ENCODE measurements at regions not wholly inside any gene's neighbourhood (a gene's known extent, or its start where the extent isn't known, plus 50 kb on each side); places are given as distances from the start of the nearest gene placed in this dataset.
"Not testable (repeated sequence)": the region's sequence is repeated elsewhere in the genome, so short reads cannot be mapped to it uniquely, and the experiment has no call there.

DNA sequence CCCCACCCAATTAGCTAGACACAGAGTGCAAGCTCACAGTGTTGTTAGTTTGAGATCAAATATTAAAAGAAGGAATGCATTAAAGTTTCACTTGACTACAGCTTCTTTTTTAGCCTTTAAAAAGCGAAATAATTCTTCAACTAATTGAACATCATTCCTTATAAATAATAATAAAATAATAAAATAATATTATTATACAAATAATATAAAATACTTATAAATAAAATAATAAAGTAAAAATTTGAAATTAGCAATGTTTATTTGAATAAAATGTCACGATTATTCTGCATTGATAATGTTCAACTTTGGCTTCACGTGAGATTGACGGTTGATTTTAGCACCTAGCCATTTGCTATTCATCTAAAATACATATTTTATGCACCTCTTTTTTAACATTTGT lies 819.3 kb downstream of the FRK start:
- DNase-seq (ENCODE audit: low spot score): no peak

DNA sequence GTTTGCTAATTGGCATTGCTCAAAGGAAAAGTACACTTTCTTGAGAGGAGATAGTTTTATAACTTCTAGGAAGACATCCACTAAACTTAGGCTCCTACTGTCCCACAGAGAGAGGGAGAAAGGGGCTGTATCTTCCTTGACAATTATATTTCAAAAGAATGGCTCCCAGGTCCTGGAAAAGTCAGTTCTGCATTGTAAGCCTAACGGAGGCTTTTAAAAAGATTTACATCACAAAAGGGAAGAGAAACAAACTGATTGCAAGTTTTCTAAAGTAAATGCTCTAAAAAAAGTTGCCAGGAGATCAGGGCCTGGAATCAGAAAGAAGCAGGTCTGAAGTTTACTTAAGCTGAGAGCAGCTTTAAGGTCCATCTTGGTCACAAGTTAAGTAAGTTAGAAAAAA lies 839.5 kb downstream of the FRK start:
- no peak for DNase-seq (ENCODE audit: low spot score)

DNA sequence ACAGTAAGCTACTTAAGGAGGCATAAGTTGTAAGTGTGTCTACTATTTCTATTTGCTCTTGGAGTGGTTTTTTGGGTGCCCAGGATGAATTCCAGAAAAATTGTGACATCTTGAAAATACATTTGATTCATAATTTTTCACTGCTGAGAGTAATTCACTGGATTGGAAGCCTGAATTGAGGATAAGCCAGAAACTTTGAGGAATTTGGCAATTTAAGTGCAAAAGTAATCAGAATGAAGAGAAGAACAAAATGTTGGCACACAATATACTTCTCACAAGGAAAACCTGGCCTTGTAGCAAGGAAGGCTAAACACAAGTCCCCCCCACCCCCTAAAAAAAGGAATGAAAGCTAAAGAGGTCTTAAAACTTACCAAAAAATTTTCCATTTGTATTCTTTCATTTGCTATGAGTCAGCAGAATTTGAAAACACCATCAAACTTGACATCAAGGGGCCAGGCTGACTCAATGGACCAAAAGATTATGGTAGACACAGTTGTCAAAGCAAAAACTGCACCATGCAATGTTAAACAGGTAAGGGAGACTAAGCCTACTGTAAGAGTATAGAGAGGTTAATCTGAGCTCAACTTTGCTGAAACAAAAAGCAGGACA lies 840.0 kb downstream of the FRK start:
- DNase-seq (ENCODE audit: low spot score): no peak

DNA sequence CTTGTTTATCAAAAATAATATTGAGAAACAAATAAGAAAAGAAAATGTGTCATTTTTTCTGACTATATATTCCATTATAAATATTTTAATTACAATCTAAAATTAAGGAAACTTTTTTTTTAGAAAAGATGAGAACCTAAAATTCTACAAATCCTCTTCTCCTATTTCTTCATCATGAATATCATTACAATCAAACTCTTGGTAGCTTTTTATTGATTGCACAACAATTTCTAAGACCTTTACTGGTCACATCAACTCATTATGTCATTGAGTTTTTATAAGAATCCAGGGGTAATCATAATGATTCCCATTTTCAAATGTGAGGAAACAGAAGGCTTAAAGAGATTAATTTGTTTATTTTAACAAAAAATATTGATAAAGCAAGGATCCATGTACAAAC lies 841.0 kb downstream of the FRK start:
- DNase-seq (ENCODE audit: low spot score): no peak

DNA sequence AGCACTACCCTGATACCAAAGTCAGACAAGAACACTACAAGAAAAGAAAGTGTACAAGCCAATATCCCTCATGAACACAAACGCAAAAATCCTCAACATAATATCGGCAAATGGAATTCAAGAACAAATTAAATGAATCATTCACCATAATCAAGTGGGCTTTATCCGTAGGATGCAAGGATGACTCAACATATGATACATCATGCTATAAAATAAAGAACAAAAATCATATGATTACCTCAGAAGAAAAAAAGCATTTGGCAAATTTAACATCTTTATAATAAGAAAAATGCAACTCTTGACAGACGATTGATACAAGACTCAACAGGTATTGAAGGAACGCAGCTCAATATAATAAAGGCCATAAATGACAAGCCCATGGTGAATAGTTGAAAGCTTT lies 843.9 kb downstream of the FRK start:
- no peak for DNase-seq (ENCODE audit: low spot score)

DNA sequence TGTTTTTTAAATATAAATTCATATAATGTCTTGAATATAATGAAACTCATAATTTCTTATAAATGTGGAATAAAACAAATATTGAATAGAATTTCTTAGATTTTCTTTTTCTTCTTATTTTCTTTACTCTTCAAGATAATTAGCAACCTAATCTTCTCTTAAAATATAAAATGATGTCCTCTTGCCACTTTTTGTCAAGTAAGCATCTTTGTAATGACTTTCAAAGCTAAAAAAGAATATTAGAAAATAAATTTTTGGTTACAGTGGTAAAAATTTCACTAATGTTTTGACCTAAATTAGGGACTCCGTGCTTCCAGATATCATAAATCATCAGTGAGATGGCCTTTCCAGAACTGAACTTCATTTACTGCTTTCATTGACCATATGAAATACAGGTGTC lies 846.4 kb downstream of the FRK start:
- no peak for DNase-seq (ENCODE audit: low spot score)

DNA sequence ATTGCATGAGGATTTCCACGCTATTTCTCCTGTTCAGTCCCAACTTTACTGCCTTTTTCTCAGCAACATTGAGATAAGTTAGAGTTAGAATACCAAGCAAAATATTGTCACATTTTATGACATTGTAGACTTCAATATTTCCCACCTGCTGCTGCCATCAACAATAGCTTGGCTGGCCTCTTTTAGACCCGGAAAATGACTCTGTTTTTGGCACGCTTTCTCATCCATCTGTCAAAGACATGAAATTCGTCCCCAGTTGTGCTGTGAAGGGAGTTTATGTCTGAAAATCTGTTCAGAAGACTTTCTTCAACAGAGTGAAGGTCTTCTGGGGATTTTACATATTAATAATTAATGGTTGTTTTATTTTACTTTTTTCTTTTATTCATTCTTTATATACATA lies 857.3 kb downstream of the FRK start:
- DNase-seq (ENCODE audit: low spot score): no peak

DNA sequence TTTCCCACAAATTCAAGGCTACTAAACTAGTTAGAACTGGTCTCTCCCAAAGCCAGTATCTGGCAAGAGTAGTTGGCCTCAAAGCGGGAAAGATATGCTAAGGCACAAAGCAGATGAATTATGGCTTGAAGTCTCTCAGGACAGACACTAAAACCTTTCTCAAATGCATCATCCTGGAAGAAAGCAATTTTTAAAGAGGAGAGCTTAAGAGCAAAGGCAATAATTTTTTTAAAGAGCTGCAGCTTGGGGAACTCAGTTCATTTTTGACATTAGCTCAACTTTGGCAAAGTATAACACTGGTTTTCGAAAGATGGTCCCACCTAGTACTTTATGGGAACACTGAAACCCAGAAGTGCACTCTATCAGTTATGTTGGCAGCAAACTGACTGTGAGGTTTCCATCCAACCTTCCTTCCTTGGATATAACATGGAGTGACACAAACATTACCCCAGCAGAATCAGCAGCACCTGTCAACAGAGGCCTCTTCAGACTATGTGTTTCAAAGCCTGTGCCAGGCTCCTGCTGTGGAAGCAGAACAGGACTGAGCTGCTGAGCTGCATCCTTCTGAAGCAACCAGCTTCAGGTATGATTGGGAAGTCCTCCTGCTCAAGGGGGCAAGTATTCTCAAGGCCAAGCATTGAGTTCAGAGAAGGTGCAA lies 852.3 kb upstream of the HS3ST5 start:
- DNase-seq (ENCODE audit: low spot score): no peak

DNA sequence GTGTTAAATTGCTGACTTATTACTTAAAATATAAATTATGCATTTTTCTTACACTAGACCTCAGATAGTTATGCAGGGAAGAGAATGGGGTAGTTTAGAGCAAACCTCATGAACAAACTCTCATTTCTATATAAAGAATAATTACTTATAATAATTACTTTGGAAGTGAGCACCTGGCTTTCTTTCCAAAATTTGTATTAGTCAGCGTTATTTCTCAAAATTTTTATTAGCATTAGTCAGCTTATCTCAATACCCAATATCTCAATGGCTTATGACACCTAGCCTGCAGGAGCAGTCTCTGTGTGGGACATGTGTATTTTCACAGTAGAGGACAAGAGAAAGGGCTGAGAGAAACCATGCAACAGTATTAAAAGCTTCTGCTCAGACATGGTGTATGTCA lies 849.2 kb upstream of the HS3ST5 start:
- DNase-seq (ENCODE audit: low spot score): no peak

DNA sequence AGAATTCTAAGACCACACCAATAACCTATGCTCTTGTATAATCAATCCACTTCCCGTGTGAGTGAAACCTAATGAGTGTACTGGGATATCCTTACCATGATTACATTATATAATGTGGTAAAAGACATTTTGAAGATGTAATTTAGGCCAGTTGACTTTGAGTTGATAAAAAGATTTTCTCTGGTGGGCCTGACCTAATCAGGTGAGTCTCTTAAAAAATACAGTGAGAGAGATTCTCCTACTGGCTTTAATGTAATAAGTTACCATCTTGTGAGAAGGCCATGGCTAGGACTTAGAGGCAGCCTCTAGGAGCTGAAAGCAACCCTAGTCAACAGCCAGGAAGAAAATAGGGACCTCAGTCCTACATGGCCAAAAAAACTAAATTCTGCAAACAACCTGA lies 847.7 kb upstream of the HS3ST5 start:
- DNase-seq (ENCODE audit: low spot score): no peak

DNA sequence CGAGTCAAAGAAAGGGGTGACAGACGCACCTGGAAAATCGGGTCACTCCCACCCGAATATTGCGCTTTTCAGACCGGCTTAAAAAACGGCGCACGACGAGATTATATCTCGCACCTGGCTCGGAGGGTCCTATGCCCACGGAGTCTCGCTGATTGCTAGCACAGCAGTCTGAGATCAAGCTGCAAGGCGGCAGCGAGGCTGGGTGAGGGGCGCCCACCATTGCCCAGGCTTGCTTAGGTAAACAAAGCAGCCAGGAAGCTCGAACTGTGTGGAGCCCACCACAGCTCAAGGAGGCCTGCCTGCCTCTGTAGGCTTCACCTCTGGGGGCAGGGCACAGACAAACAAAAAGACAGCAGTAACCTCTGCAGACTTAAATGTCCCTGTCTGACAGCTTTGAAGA lies 832.6 kb upstream of the HS3ST5 start:
- not testable (repeated sequence) for DNase-seq (ENCODE audit: low spot score)

DNA sequence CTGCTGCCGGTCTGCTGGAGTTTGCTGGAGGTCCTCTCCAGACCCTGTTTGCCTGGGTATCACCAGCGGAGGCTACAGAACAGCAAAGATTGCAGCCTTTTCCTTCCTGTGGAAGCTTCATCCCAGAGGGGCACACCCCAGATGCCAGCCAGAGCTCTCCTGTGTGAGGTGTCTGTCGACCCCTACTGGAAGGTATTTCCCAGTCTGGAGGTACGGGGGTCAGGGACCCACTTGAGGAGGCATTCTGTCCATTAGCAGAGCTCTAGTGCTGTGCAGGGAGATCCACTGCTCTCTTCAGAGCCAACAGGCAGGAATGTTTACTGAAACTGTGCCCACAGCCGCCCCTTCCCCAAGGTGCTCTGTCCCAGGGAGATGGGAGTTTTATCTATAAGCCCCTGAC lies 823.1 kb upstream of the HS3ST5 start:
- not testable (repeated sequence) for DNase-seq (ENCODE audit: low spot score)

DNA sequence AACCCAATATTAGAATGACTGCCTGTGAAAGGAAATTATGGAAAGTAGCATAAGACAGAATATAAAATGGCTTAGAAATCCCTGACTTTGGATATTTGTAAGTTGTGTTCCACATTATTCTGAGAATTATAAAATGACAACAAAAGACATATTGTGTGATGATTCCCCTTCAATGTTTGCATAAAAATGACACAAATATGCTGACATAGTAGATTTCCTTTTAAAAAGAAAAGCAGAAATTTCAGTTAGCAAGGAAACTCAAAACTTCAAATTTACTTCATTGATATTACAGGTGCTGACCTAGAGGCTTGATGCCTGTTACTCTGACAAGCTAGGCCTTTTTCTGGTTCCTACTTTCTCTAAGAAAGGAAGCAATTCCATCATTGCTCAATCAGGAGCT lies 816.9 kb upstream of the HS3ST5 start:
- no peak for DNase-seq (ENCODE audit: low spot score)

DNA sequence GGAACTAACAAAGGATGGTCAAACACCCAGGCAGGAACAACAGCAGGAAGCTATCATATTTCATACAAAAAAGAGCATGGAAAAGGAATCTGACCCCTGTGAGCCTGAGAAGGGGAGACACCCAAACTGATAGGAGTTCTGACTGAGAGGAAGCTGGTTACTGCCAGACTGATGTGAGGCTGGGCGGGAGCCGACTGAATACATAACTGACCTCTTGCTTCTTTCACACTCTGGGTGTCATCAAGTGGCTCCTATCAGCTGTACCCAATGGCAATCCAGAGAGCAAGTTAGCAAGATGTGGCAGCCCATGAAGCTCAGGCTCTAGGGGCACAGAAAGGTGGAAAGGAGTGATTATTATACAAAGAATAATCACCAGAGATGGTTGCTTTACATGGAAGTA lies 795.1 kb upstream of the HS3ST5 start:
- no peak for DNase-seq (ENCODE audit: low spot score)

DNA sequence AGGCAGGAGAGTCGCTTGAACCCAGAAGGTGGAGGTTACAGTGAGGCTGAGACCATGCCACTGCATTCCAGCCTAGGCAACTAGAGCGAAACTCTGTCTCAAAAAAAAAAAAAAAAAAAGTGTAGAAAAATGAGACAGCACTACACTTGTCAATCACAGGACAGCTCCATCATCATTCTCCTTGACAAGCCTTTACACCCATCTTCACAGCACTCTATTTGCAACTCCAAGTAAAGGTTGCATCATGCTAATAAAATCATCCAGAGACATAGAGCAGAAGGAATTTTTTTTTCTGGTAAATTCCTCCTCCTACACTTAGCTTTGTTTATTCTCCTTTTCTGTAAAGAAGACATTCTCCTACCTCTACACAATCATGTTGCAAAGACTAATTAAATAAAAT lies 791.0 kb upstream of the HS3ST5 start:
- no peak for DNase-seq (ENCODE audit: low spot score)

DNA sequence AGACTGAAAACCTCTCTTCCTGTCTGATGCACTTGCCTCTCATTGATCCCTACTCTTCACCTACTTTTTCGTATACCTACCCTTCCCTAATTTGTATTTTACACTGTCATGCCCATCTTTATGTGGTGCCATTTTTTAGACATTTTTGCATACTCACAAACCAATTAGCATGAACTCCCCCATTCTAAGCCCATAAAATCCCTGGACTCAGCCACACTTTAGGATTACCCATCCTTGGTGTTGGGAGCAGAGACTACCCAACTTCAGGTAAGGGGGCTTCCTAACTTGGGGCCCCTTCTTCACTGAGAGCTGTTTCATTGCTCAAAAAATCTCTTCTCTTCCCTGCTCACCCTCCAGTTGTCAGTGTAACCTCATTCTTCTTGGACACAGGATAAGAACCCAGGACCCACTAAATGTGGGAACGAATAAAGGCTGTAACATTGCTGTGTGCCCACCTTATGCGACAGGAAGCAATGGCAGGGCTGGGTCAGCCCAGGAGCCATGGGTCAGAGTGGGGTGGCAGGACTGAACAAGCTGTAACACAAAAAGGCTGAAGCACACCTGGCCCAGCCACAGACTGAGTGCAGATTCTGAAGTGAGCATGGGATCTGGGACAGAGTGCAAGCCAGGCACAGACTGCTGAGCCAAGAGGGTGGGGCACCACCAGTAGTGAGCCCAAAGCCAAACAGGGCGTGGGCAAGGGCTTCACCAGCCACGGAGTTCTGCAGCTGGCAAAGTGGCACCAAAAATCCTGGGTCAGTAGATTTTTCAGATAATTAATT lies 789.1 kb upstream of the HS3ST5 start:
- no peak for DNase-seq (ENCODE audit: low spot score)

DNA sequence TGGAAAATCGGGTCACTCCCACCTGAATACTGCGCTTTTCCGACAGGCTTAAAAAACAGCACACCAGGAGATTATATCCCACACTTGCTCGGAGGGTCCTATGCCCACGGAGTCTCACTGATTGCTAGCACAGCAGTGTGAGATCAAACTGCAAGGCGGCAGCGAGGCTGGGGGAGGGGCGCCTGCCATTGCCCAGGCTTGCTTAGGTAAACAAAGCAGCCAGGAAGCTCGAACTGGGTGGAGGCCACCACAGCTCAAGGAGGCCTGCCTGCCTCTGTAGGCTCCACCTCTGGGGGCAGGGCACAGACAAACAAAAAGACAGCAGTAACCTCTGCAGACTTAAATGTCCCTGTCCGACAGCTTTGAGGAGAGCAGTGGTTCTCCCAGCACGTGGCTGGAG lies 778.7 kb upstream of the HS3ST5 start:
- DNase-seq (ENCODE audit: low spot score): not testable (repeated sequence)

DNA sequence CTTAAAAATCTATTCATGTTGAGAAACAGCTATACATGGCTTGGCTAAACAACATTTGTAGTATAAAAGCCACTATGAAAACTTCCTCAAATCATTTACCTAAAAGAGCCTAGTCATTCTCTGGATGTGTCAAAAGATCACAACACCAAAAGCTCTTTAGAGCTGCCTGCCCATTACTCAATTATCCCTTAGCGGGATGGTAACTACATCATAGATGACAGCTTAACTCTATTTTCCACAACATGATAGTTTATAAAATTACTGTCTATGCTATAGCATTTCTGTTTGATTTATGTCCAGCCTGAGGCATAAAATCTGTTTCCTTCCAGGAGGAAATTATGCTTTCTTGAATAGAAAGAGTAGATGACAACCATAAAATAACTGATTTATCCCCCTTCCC lies 777.6 kb upstream of the HS3ST5 start:
- DNase-seq (ENCODE audit: low spot score): no peak

DNA sequence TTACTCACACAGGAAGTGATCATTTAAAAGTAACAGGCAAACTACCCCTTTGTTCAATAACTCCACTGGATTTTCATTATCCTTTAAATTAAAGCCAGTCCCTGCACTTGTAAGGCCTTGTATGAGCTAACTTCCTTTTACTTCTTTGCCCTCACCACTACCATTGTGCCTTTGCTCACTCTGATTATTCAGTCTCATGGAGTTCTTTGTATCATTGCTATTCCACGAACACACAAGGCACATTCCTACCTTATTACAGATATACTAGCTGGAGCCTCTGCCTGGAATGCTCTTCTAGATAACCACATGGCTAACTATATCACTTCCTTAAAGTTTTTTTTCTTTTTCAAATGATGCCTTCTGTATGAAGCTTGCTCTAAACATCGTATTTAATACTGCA lies 748.6 kb upstream of the HS3ST5 start:
- DNase-seq (ENCODE audit: low spot score): no peak

DNA sequence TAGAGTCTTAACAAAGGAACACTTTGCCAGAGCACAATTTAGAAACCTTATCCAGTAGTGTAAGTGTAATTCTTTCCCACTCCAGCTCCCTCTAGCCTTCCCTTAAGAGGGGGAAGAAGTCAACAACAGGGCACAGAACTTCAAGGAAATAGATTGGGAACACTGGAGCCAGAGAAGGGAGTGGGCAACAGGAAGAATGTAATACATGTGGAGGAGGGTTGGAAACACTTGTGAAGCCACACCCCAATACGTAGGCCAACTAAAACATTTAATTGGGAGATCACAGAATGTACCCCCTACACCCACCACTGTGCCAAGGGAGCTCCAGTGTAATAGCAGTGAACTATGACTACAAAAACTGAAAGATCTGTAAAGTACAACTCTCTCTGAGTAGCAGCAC lies 735.7 kb upstream of the HS3ST5 start:
- DNase-seq (ENCODE audit: low spot score): no peak

DNA sequence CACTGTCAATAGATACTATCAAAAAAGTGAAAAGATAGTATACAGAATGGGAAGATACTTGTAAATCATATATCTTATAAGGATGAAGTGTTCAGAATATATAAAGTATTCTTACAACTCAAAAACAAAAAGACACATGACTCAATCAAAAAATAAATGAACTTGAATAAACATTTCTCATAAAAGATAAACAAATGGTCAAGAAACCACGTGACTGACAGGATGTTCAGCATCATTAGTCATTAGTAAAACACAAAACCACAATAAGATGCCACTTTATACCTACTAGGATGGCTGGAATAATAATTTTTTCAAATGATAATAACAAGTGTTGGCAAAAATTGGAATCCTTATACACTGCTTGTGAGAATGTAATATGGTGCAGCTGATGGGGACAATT lies 729.1 kb upstream of the HS3ST5 start:
- no peak for DNase-seq (ENCODE audit: low spot score)

DNA sequence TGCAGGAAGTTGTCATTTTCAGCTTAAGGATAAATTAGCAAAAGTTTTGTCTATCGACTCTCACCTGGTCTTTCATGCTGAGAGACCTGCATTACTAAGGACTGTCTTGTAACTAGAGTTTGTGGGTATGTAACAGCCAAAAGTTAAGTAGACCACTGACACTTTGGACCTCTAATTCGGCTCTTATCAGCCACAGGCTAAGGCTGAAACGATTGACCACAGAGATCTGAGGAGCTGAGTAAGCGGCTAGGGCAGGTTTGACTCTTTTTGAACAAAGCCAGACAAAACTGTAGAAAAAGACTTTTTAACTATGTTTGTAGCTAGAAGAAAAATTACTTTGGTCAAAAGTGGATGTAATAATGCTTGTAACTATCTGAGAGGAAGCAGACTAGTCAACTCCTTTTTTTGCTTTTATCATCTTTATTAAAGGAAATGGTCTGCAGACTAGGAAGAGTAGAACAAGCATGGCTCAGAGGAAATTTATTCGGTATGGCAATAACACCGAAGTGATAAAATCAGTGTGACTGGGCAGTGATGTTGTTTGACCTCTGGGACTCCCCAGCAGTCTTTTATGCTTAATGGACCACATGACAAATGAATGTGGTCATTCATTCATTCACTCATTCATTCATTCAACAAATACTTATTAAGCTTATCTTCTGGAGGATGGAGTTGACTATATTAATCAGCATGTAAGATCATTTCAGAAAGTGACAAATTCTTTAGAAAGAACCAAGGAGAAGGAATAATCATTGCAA lies 725.0 kb upstream of the HS3ST5 start:
- DNase-seq (ENCODE audit: low spot score): no peak

DNA sequence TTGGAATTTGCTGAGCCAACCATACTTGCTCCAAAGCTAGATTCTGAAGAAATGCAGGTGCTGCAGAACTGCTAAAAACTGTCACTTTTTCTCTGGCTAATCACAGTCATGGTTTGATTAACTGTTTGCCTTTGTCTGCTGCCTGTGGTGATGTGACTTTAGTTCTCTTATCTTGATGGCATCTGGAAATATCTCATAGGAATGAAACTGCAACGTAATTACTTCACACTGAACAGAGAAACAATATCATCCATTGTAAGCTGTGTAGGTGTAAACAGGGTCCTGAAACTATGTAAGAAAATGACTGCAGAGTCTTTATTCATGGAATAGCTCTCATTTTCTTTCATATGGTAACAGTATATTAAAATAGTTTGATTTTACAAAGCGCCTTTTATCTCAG lies 721.9 kb upstream of the HS3ST5 start:
- DNase-seq (ENCODE audit: low spot score): no peak

Measured in HuH-7.5 (cell line).